GM18517 (cell line): ENCODE measurements at regions not wholly inside any gene's neighbourhood (a gene's known extent, or its start where the extent isn't known, plus 50 kb on each side); places are given as distances from the start of the nearest gene placed in this dataset.

Source experiments
- ATAC-seq: cut with Tn5 transposase; IDR thresholded peaks from one replicate; pipeline ENCODE4 v1.9.1; 2021; ENCODE audit warnings: mild to moderate bottlenecking, moderate library complexity; ENCODE audit not compliant: unreplicated experiment

DNA sequence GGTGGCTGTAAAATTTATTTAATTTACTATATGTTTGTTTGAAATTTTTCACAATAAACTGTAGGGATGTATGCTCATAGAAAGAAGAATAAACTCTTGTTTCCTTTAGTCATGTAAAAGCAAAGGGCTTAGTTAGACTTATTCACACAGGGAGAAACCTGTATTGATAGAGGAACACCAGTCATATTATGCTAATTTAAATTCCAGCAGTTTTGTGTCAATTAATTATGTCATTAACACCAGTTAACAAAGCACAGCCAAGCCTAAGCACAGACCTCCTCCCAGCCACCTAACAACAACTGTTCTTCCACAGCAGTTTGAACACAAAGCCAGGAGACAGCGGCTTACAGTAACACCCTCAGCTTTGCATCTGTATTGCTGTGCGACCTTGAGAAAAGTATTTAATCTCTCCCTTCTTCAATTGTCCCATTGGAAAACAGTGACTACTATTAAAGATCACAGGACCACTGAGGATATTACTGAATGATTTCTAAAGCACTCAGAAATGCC, 260.8 kb upstream of the RRP15 start:
- ATAC-seq, result no peak

DNA sequence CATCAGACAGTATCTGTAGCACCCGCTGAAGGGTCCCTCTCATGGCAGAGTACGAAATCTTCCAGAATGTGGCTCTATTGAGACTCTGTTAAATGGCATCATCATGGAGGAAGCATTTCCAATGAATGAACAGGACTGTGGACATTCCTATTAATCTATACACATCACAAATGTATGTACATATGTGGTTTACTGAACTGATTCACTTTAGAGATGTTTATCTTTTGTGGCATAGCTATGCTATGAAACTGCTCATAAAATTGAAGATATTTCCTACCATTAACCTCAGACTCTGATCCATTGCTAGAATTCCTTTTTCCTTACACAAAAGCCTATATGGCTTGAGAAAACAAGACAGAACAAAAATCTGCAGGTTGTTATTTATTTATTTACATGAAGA, 259.6 kb upstream of the RRP15 start:
- no peak for ATAC-seq

DNA sequence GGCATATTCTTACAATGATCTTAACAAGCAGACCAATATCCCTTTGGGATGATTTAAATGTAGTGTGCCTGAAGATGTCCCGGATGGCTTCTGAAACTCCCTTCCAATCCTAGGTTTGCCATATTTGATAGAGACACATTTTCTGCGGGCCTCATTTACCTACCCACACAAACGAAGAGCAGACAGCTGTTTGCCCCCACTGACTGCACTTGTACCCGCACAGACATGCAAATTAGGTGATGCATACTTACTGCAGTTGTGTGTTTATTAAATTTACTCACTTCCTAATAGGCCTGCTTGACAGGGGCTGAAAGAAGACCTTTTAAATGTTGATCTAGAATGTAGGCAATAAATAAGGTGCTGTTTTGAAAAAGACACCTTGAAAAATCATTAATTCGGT, 257.9 kb upstream of the RRP15 start:
- ATAC-seq, result no peak

DNA sequence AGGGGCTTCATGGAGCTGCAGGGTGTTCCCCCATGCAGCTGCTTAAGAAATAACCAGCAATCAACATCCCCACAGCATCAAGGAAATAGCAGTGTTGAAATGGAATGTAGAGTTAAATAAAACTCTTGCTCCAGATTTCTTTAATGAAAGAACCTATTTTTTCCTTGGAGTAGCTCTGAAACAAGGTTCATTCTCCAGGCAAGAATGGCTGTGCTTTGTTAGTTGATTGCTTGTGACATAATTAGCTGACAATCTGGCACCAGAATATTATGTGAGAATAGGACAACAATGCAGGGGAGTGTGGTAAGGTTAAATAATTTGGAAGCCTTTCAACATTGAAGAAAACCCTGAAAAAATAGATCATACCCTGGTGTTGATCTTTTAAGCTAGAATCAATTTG, 254.2 kb upstream of the RRP15 start:
- ATAC-seq, result no peak

DNA sequence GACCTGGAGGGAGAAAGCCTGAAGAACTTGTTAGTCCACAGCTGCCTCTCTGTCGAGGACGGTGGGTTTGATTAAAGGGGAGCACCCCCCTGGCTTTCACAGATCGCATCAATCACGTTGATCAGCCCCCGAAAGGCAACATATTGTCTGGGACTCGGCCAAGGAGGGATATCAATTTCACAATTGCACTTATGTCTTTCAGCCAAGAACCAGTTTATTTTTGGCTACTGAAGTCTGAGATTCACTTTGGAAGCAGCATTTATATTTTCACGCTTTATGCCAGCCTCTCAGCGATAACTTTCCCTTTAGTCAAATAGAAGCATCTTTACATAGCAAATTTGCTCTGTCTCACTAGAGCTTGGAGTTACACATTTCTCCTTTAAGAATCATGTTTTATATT, 253.2 kb upstream of the RRP15 start:
- no peak for ATAC-seq

DNA sequence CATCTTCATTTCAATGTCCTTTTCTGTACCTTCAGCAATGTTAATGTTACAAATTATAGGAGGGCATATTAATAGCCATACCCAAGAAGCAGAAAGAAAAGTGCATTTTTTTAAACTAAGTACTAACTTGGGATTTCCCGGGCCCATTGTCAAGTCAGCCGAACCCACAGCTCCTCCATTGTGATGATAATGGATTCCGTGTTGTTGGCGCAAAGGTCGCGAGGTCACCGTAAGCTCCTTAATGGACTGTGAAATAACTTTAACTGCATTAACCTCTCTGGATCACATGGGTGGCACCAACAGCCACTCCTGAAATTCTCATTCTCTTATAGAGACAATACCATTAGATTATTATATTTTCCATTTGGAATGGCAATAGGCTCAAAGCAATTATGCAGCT, 250.6 kb upstream of the RRP15 start:
- no peak for ATAC-seq

DNA sequence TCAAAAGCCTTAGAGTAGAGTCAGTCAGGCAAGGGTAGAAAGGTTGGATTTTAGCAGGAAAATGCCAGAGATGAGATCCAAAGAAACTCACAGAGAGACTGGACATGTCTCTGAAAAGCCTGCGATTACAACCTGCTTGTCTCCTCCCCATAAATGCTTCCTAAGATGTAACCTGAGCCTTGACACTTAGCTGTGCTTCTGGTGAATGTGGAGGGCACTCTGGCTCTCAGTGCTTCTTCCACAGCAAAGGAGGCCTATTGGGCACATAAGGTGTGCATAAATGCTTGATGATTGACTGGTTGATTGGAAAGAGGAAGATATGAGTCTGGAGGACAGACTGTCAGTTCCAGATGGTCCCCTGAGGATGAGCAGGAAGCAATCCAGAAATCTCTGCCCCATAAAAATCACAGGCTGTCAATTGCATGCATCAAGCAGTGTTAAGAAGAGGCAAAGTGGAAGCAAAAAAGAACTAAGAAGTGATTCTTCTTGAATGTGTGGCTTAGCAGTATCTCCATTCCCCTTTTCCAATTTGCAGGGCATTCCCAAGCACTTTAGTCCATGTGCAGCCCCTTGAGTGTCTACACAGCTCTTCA, 236.2 kb upstream of the RRP15 start:
- ATAC-seq, result no peak

DNA sequence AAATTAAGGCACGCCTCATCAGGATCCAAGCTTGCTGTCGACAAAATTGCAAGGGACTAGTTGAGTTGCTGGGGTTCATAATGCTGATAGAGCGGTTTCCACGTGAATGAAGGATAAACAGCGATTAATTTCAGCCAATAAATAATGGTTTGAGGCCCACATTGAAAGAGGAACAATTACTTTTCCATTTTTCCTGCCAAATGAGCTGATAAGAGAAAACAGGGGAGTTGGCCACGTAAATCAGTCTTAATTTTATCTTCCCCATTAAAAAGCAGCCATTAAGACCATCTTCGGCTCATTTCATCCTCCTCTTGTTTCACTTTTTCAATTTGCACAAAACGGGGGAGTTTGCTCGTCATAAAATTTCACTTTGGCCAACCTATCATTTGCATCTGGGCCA, 235.5 kb upstream of the RRP15 start:
- no peak for ATAC-seq

DNA sequence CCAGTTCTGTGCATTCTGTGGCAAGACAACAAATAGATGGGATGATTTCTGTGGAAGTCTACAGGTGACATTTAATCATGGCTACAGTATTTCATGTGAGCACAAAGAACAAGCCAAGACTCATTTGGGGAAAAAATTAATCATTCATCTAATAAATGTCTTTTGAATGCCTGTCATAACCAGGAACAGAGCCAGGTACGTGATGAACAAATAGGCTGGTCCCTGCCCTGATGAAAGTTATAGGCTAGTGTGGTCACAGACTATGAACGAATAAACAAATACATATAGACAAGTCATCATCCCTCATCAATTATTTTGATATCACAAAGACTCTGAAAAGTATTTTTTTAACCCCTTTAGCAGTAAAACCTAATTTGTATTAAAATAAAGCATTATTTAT, 226.4 kb upstream of the RRP15 start:
- ATAC-seq, result no peak

DNA sequence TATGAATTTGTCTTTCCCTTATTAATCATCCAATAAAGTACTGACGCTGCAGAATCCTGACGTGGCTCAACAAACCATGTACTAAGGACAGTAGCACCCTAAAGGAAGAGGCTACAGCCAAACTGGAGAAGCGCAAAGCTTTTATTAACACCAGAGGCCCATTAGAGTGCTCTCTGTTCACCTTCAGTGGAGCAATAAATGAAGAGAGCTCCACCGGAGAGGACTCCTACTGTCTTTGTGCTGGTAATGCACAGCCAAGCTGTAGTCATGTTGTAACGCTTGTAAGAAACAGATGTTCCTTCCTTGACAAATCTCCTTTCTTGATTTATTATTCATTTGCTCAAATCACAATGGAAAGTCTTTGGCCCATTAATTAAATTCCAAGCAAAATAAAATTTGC, 220.7 kb upstream of the RRP15 start:
- ATAC-seq, result no peak

DNA sequence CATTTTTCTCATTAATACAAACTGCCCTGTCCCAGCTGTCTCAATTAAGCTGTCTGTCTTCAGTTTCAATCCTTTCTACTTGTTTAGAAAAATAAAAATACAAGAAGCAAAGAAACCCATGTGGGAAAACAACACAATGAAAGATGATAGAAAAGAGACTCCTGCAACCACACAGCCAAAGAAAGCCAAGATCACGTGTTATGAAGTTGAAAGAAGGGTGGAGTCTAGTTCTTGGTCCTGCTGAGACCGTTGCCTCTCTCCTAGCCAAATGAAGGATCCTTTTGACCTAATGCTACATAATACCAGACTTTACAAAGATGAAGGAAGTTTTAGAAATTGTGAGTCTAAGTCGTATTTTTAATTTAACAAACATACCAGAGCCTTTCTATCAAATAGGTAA, 218.8 kb upstream of the RRP15 start:
- no peak for ATAC-seq

DNA sequence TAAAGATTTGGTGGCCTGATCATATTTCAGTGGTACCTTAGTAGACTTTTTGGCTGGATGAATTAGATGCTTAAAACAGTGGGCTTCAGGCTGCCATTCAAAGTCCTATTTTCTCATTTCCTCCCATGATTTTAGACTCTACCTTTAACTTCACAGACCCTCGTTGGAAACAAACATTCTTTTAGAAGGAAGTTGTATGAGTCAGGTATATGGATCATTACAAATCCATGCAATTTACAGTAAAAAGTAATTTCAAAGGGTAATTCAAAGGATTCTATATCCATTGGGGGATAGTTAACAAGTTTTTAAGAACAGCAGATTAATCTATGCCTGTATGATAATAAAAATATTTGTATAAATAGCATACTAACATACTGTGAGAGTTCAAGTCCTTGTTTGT, 216.9 kb upstream of the RRP15 start:
- no peak for ATAC-seq

DNA sequence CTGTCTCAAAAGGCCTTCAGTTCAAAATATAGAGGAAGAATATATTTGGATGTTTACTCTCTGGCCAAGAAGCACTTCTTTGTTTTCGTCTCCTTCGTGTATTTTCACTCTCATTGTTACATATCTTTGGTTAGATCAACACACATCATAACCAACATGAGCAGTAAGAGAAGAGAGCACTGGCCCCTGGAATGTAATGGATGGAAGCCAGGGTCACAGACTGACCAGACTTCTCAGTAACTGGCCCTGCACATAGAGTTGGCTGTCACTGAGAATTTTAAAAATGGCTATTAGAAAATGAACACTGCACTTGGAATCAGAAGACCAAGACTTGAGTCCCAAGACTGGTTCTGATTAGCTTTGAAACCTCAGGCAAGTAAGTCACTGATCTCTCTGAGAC, 215.9 kb upstream of the RRP15 start:
- no peak for ATAC-seq

DNA sequence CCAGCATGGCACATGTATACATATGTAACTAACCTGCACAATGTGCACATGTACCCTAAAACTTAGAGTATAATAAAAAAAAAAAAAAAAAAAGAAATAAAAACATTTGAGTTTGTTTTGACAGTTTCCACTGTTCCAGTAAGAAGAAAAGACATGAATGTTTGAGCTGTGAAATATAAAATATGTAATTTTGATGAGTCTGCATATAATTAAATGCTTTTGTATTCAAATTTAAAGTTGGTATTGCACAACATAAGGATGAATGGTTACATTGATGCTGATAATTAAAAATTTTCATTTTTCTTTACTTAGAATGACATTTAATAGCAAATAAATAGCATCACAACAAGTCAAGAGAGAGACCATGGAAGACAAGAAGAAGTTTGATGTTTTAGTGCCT, 212.0 kb upstream of the RRP15 start:
- no peak for ATAC-seq

DNA sequence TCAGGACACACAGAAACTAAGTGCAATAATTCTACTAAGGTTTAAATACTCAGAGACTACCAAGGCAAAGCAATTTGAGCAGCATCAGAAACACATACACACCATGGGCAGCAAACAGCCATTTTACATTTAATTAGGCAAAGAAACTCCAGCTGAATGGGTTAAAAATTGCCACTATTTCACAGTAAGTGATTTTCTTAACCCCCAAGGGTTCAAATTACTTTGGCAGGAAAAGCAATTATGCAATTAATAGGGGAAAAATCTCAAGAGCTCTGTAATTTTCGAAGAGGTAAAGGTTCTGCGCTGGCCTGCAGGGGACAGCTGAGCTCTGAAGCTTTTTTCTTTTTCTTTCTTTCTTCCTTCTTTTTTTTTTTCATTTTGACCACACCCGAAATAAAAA, 206.2 kb upstream of the RRP15 start:
- ATAC-seq, result no peak

DNA sequence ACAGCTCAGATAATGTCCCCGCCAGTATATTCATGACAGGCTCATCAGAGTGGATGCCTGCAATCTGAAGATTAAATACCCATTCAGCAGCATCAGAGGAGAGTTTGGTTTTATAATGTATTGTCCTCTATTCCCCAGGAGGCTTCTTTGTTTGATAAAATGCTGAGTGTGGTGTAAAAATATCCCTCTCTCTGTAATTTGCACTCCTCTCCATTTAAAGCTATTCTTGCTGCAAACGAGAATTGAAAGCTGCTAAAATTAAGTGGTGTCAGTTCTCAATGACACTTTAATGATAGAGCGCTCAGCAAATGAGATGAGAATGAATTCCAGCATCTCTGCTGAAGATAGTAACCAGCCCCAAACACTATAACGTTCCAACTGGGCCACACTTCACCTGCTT, 205.7 kb upstream of the RRP15 start:
- no peak for ATAC-seq

DNA sequence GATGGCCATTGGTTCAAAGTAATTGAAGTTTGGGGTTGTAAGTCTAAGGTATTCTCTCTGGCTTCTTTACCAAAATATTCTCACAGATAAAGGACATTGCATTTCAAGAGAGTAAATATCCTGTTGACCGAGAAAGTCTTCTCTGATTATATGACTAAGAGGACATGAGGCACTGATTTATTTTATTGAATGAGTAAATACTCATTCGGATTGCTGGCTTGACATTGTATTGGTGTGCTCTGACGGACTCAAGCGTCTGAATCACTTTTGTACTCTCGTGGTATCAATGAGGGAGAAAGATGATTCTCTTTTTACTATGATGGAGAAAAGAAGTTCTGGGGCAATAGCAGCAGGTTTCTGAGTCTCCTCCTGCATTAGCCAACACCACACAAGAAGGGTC, 205.3 kb upstream of the RRP15 start:
- no peak for ATAC-seq

DNA sequence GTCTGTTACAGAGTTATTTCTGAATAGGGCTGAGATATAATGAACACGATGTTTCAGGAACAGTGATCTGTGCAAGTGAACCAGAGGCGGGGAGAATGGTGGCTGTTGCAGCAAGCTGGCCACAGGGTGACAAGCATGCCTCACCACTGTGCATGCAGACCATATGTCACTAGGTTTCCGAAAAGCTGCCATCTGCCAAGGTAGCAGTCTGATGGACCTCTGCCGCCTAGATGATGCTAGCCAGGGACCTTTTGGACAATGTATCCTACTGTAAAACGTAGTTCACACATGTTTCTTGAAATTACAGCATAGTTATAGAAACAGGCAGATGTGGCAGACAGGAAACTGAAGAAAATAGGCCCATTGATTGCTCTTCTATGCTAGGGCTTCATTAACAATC, 204.2 kb upstream of the RRP15 start:
- ATAC-seq, result no peak

DNA sequence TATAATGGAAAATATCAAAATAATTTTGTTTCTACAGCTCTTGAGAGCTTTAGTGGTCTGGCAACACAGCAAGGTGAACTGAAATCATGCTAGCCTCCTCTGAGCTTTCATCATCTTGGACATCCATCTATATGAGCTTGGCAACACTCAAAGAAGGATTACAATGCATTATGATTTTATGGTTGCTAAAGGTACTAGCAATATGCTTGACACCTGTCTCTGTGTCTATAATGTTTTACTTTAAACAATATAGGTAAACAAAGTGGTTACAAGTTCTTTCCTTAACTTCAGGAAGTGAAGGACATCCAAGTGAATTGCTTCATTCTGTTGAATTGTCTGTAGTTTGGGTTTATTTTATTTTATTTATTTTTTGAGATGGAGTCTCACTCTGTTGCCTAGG, 203.7 kb upstream of the RRP15 start:
- no peak for ATAC-seq

DNA sequence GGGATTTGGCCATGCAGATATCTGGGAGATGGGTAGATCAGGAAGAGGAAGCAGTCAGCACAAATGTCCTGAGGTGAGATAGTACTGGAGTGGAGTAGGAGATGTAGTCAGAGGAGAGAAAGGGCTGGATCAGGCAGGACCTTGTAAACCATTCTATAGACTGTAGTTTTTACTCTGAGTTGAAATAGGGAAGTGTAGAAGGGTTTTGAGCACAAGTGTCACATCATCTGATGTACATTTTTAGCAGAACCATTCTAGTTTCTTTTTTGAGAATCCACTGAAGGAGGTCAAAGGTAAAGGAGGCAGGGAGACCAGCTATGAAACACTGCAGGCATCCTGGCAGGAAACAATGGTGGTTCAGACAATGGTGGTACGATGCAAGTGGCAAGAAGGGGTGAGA, 194.6 kb upstream of the RRP15 start:
- peak; percentile 48 for ATAC-seq

DNA sequence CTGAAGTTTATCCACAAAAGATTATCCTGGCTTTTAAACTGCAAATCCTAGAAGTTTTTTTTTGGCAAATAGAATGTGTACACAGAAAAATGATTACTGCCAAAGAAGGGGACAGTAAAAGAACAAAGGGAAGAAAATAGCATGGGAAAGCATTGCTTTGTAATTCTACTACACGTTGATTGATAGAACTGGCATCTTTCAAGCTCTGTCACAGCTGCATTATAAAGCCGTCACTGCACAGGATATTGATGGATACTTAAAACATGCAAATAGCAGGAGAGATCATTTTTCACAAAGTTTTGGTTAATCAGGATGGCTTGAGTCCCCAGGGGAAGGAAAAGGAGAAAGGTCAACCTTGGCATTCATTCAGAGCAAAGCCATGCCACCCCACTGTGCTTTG, 183.7 kb upstream of the RRP15 start:
- ATAC-seq, result no peak

DNA sequence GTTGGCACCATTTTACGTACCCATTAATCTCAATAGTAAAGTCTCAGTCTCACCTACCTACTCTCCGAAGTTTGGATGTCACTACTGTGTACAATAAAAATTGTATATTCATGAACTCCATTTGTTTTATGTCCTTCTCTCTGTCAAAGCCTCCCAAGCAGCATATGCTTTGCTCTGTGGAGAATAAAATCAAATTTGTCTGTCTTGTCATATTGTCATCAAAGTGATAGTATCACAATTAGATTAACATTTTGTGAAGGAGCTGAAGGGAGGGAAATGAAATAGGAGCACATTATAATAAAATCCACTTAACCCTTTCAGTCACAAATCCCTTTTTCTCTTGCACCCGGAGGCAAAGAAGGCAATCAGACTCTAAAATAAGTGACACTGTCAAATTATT, 177.1 kb upstream of the RRP15 start:
- no peak for ATAC-seq

DNA sequence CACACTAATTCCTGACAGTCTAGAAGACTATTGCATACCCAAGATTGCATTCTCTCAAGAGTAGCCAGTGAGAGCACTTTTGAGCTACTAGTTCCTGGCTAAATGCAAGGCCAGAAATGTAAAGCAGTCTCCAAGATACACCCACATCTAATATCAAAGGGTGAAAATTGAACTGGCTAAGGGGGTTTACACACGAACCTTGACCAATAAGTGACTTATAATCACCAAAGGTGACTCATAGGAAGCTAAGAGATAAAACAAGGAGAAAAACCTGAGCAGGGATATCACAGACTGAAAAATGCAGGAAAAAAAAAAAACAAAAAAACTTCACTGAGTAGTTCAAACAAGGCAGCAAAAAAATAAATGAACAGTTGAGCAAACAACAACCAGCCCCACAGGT, 172.2 kb upstream of the RRP15 start:
- ATAC-seq, result no peak

DNA sequence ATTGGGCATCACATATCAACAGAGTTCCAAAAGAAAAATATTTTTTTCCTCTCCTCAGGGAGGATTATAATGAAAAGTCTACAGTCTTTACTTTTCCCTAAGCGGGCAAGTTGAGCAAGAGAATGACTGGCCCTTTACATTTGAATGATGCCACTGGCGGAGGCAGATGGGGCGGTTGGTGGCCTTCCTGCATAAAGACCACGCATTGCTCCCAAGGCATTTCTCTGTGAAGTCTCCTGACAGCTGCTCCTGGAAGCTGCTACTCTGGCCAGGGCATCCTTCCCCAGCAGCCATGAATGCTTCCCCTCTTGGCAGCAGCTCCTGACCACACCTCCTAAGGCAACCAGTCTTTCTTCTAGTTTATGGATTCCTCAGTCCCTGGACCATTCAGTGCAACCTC, 161.1 kb upstream of the RRP15 start:
- no peak for ATAC-seq
